Medulla oblongata (tissue), 1 donor: ENCODE measurements at regions not wholly inside any gene's neighbourhood (a gene's known extent, or its start where the extent isn't known, plus 50 kb on each side); places are given as distances from the start of the nearest gene placed in this dataset.

ENCODE experiments used
- DNase-seq: peaks from one replicate; pipeline ENCODE4 v3.0.0-alpha.2; 2015; ENCODE audit errors: extremely low spot score

DNA sequence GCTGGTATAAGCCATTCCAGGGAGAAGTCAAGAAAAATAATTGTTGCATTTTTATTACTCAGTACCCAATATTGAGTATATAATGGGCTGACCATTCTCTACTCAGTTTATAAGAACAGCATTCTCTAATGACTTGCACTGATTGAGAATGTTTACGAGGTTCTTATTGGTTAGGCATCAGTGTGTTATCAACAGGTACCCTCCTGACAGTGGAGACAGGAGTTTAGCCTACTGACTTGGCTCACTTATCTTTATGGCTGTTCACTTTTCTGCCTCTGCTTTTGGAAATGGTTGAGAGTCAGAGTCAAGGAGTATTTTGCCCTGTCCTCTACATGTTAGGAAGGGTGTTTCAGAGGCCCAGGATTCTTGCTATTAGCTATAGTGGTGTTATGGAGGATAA, 228.0 kb upstream of the RGS6 start:
- DNase-seq: no peak

DNA sequence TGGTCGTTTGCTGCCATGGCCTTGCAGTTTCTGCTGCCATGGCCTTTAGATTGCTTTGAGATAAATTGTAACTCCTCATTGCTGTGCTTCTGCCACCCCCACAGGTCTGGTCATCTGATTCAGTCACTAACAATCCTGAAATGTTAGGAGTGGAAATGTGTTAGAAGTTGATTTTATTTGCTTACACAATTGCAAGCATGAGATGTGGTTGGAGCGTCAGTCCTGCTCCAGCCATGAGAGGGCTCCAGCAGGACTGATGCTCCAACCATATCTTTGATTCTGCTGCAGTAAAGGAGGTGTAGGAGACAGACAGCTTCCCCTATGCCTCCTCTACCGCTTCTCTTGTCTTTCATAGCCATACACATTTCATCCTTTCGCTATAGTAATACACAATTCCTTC, 226.8 kb upstream of the RGS6 start:
- no peak for DNase-seq

DNA sequence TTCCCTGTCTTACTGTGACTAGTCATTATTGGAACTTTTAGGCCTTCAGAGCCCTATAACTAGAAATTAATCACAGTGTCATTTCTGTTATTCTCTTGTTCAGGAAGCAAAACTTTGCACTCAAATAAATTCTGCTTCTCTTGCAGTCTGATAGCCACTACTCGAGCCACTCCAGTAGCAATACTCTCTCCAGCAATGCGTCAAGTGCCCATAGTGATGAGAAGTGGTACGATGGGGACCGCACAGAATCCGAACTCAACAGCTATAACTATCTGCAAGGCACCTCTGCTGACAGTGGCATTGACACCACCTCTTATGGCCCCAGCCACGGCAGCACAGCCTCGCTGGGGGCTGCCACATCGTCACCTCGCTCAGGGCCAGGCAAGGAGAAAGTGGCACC, 223.2 kb upstream of the RGS6 start:
- DNase-seq: no peak

DNA sequence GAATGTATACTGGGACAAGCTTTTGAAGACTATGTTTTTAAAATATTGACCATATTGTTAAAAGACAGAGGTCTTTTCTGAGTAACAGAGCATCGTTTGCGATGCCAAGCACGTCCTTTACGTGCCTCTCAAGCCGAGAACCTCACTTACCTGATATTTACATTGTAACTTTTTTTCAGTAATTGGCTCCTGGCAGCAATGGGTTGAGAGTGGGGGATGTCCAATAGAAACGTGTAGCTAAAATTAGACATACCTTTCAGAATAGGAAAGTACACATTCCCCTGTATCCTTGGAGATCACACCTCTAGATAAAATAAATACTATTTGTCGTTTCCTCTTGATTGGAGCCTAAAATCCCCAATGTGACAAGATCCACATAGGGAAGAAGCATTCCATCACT, 222.2 kb upstream of the RGS6 start:
- DNase-seq: no peak

DNA sequence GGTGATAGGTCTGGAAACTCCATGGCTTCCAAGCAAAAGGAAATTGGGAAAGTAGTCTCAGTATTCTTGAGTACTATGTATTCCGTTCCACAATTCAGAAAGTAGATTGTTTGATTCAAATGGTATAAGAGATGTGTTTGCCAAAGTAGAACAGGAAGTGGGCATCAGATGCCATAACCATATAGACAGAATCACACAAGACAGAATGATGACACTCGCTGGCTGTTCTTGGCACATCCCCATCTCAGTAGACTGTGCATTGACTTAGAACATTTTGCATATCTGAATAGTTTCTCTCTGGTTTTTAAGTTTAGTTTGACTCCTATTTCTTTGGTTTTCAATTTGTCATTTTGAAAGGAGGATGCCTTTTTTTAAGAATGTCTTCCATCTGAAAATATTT, 221.1 kb upstream of the RGS6 start:
- DNase-seq: no peak

DNA sequence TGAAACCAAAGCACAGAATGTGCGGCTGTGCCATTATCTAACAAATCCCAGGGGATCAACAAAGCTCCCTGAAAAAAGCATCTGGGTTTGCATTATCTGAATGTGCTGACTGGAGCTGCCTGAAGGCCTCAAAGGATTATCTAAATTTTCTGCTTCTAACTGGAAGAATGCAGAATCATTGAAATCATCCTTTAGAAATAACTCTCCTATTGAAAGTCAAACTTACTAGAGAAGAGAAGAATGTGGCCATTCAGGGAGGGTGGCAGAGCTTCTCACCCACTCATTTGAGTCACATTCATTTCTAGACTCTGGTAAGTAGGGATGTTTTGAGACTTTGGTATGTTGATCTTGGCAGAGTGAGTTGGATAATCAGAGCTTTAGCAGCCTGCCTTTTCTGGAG, 220.6 kb upstream of the RGS6 start:
- no peak for DNase-seq

DNA sequence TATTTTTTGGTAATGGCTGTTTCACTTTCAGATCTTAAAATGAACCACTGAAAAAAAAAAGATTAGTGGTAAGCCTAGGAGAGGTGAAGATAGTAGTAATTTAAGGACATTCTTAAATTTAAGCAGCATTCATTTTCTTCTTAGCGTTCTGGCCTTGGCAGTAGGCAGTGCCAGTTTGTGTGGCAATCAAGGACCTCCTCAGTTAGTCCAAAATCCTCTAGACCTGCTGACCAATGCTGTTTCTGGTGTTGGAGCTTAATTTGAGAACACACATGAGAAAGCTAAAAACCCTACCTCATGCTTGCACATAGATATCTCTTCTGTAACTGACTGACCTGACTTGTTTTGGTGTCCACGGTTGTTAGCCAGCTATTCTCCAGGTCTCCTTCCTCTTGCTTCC, 219.8 kb upstream of the RGS6 start:
- DNase-seq: no peak

DNA sequence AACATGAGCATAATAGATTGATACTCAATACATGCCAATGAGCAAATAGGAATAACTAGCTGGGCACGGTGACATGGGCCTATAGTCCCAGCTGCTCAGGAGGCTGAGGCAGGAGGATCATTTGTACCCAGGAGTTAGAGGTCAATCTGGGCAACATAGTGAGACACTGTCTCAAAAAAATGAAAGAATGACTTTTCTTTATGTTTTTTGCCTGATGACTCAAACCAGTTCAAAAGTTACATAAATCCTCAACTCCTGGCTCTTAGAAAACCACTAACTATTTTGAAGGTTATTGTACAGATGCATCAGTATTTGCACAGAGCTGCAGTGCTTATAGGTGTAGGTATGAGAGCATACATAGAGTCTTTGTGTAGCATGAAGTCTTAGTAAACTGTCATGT, 219.2 kb upstream of the RGS6 start:
- no peak for DNase-seq

DNA sequence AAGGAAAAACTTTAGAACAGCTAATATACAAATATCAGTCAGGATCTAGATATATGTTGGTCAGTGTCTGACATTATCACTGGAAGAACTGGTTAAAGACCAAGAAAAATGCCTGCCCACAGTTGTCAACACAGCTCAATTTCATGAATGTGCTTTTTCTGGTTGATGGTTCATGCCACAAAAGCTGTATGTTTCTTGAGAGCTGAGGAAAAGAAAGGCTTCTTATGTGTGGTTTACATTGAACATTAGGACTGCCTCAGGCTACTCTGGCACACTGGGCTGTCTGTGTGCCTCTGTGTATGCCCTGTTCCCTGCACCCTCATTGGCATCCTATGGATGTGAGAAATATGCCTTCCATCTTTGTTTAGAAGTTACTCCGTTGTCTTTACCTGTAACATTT, 218.8 kb upstream of the RGS6 start:
- no peak for DNase-seq

DNA sequence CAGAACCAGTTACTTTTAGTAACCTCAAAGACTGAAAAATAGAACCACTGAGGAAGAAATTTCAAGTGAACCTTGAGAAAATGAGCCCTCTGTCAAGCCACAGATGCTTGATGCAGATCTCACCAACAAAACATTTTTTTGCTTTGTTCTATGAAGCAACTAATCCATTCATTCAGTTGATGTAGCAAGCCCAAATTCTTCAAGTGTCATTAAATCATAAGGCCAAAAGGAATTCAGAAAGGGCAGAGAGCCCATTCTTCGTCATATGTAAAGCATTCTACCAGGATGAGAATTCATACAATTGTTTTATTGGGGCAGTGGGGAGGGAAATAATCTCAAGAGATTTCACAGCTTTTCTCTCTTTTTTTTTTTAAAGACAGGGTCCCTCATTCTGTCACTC, 218.0 kb upstream of the RGS6 start:
- DNase-seq: no peak

DNA sequence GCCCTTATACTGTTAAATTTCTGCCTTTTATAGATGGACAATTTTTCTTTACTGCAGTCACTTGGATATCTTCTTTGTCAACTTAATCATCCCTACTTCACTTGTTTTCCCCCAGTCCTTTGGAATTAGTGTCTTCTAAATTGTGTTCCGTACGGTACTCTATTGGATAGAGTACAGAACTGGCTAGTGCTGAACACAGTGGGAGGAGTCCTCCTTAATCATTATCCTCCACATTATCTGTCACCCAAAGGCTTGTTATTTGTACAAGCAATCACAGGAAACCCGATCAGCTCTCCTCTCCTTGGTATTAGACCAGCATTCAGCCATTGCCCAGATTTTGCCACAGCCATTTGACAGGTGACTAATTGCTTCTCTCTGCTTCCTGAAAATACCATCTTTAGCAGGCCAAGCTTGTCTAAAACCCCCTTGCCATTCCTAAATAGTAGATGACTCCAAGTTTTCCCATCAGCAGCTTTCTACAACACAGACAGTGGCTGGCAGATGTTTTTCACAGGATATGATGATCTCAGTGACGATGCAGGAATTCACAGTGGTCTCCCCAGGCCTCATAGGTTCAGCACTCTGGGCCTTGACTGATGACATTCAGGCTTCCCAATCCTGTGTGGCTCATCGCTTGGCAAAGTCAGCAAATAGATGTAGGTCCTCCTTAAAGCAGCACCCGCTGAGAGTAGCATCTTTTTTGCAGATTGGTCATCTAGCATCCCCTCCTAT, 216.0 kb upstream of the RGS6 start:
- DNase-seq: no peak

DNA sequence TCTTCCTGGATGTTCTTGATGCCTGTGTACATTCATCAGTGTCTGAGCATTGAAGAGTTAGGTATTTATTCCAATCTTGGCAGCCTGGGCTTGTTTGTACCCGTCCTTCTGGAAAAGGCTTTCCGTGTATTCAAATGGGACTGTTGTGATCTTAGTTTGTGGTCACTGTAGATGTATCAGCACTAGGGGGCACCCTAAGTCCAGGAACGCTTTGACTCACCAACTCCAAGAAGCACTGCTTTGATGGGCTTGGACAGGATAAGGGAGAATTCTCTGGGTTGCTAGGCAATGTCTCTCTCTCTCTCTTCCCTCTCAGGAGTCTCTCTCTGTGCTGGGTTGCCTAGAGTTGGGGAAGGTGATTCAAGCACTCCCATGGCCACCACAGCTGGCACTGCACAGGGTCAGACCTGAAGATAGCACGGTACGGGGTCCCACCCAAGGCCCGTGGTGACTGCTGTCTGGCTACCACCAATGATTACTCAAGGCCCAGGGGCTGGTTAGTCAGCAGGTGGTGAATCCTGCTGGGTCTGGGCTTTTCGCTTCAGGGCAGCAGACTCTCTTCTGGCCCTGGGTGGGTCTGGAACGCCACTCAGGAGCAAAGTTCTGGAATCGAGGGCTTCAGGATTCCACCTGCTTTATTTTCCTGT, 211.1 kb upstream of the RGS6 start:
- peak; percentile 79 for DNase-seq

DNA sequence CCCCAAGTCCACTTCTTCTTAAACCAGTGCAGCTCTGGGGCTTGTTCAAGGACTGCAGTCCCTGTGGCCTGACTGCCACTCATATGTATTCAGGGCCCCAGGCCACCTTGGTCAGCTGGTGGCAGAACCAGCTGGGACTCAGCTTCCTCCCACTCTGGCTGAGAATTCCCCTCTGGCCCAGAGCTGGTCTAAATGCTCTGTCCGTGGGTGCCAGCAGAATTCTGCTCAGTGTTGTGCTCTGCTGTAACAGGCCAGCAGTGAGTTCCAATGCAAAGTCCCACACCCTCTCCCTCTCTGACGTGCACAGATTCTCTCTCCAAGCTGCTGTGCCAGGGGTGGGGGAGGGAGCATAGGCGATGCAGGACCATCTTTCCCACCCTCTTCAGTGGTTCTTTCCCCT, 210.4 kb upstream of the RGS6 start:
- peak; percentile 71 for DNase-seq

DNA sequence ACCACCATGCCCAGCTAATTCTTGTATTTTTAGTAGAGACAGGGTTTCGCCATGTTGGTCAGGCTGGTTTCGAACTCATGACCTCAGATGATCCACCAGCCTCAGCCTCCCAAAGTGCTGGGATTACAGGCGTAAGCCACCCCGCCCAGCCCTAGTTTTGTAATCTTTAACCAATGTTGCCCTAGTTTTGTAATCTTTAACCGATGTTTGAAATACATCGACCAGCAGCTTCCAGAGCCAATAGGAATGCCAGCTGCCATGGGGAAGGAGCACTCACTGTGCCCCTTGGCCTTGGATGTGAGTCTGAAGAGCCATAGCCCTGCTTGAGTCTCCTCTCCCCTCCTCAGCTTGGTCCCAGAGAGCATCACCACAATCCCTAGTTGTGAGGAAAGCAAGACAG, 209.3 kb upstream of the RGS6 start:
- no peak for DNase-seq

DNA sequence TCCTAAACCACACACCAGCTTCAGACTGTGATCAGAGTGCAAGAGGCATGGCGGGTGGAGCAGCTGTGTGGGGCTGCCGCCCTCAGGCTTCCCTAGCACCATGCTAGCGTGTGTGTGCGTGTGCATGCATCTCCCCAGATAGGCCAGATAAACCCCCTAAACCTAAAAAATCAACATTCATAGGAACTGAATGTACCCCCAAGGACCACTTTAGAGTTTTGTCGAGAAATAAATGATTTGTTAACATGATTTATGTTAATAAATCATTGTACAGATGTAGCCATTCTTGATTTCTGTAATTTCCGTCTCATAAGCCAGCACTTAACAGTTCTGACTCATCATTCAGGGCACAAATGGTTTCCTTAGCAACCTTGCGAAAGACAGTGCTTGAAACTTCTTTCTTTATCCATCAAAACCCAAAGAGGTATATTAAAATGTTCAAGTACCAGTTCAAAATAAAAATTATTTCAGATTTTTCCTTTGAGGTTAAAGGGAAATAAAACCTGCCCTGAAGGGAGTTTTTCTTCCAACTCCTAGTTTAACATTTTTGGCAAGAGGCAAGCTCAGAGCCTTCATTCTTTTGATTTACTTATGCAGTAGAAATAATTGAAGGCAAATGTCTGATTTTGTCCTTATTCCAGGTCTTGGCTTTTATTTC, 206.2 kb upstream of the RGS6 start:
- no peak for DNase-seq

DNA sequence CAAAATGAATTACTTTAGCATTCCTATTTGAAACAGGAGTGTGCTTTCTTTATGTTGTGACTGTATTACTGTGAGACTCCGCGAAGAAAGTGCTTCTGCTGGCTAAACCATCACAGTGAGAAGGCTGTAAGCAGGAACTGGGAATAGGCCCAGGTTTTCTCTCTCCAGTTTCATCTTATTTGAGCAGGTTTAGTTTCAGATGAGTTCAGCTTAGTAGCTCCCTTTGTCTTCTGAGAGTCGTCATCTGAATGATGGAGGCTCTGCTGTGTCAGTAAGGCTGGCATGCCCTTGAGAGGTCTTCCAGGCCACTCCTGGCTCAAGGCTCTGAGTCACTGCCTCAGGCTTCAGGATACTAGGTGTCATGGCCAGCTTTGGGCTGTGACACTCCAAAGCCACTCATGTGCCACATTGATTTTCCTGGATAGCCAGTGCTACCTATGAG, 205.6 kb upstream of the RGS6 start:
- peak; percentile 60 for DNase-seq

DNA sequence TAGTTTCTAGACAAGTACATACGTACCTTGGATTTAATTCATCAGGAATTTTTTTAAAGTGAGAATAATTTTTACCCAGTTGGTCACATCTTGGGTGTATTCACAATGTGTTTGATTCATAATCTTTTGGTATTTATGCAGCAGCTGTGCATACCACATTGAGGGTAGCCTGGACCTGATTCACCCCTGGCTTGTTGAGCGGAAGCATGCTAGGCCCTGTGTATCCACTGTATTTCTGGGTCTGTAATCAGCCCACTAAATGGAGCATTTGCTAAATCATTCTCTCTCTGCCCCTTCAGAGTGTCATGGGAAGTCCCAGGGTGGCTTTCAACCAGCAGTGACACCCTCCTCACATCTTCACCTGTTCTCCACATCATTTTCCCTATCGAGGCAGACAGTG, 203.8 kb upstream of the RGS6 start:
- no peak for DNase-seq

DNA sequence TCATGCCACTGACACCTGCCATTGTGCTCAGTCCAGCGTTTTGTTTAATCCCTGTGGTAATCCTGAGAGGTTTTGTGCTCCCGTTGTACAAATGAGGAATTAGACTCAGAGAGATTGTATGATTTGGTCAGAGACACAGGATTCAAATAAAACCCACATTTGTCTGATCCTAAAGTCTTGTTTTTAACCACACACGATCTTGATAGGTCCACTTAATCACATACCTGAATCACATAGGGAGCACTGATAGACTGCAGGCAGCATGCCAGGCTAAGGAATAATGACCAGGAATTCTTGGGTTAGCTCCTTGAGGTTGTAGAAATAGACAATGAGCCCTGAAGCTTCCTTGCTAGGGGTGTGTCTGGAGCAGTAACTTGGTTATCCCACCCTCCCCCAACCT, 202.6 kb upstream of the RGS6 start:
- DNase-seq: no peak

DNA sequence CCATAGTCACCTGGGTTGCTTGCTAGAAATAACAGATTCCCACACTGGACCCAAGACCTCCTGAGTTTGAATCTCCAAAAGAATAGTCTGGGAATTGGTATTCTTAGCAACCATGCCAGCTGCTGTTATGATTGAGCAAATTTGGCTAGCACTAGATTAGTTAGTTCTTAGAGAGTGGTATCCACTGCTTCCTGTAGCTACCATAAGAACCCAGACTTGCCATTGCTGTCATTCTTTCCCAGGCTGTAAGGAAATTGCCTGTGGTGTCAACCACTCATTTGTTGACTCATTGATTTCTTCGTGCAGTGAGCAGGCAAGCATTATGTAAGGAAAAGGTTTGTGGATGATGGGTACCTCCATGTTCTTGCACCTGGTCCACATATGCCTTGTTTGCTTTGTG, 201.8 kb upstream of the RGS6 start:
- no peak for DNase-seq

DNA sequence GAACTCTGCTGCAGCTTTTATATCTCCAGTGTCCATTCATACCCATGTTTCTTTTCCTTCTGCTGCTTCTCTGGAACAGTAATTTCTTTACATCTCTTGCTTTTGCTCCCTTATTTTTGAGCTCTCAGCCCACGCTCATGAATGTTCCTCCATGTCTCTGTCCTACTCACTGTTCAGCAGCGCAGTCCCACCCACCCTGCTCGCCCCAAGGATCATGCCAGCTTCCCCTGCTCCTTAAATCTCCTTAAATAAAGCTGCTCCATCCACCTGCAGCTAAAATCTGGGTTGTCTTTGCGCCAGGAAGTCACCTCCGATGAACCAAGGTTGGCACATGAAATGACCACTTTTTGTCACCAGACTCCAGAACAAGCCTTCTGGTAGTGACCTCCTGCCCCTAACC, 201.1 kb upstream of the RGS6 start:
- DNase-seq: no peak

DNA sequence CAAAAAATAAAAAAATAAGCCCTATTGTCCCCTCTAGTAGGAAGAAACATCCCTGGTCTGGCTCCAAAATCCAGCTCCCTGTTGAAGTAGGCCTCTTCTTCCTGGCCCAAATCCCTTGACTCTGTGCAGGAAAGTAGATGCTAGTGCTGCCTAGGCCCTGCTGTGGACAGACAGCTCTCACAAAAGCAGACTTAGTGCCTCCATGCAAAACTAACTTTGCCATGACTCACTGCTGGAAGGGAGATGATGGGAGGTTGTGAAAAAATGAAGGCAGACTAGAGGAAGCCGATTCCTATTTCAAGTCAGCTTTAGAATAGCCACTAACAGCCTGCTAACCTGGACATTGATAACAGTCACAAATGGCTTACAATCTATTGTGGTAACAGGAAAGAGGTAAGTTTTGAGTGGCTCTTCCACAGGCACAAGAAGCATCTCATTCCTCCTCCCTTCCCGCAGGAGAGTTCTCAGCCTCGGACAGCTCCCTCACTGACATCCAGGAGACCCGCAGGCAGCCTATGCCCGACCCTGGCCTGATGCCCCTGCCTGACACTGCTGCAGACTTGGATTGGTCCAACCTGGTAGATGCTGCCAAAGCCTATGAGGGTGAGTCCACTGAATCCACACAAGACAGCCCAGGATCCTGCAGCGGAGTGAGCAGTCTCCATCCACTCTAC, 198.9 kb upstream of the RGS6 start:
- DNase-seq: no peak

DNA sequence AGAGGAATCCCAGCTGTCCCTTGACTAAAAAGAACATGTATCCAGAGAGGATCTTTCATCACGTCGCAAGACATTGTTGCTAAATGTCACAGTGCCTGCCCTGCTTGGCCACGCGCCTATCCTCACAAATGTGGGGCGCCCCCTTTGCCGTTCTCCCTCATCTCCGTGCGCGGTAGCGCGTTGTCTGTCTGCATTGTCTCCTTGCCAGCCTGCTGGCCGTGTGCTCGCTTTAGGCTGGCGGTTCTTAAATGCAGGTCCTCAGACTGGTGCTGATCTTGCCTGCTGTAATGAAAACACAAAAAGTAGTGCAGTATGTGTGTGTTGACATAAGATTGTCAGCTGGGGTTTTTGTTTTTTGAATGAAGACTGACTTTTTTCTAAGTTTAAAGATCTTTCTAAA, 198.2 kb upstream of the RGS6 start:
- DNase-seq: no peak

DNA sequence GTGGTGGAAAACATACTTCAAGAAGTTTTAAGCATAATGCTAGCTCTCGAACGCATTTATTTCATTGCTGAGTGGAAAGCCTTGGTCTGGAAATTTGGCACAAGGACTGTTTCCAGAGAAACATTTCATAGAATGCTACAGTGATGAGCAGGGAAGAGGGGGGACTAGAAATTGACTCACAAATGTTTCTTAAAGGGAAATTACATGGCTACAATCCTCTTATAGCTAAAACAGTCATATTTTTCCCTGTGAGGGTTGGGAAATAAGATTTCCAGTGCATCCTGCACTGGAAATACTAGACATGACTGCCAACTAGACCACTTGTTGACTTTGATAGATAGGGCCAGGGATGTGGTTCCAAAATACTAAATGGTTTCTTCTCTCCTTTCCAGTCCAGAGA, 197.3 kb upstream of the RGS6 start:
- no peak for DNase-seq
